Omental fat pad (tissue), 3 donors: ENCODE measurements at regions not wholly inside any gene's neighbourhood (a gene's known extent, or its start where the extent isn't known, plus 50 kb on each side); places are given as distances from the start of the nearest gene placed in this dataset.

Experiments used
- ATAC-seq: fragments of 150-250 bp; one replicate; pipeline ENCODE4 v1.9.1; 2016; ENCODE audit warnings: mild to moderate bottlenecking, moderate library complexity; ENCODE audit not compliant: low FRiP score
- DNase-seq: peaks from one replicate; pipeline ENCODE4 v3.0.0-alpha.2; 2019; ENCODE audit warnings: low spot score
- TF ChIP-seq, protein P1 (sequence below), 3 donors: fragments of 450-650 bp; IDR thresholded peaks; one replicate each; pipeline ENCODE4 v1.5.1; 2016 to 2017; ENCODE audit warnings: antibody characterized with exemption in 3 of 3, mild to moderate bottlenecking in 3 of 3, moderate library complexity in 2 of 3

GRCh38 chr20:53872561-53873229 is 197.7 kb downstream of the BCAS1 start:
- TF ChIP-seq, protein P1, sequence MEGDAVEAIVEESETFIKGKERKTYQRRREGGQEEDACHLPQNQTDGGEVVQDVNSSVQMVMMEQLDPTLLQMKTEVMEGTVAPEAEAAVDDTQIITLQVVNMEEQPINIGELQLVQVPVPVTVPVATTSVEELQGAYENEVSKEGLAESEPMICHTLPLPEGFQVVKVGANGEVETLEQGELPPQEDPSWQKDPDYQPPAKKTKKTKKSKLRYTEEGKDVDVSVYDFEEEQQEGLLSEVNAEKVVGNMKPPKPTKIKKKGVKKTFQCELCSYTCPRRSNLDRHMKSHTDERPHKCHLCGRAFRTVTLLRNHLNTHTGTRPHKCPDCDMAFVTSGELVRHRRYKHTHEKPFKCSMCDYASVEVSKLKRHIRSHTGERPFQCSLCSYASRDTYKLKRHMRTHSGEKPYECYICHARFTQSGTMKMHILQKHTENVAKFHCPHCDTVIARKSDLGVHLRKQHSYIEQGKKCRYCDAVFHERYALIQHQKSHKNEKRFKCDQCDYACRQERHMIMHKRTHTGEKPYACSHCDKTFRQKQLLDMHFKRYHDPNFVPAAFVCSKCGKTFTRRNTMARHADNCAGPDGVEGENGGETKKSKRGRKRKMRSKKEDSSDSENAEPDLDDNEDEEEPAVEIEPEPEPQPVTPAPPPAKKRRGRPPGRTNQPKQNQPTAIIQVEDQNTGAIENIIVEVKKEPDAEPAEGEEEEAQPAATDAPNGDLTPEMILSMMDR (IDR thresholded peaks at IDR 0.05) = no peak
- no peak for ATAC-seq

DNA sequence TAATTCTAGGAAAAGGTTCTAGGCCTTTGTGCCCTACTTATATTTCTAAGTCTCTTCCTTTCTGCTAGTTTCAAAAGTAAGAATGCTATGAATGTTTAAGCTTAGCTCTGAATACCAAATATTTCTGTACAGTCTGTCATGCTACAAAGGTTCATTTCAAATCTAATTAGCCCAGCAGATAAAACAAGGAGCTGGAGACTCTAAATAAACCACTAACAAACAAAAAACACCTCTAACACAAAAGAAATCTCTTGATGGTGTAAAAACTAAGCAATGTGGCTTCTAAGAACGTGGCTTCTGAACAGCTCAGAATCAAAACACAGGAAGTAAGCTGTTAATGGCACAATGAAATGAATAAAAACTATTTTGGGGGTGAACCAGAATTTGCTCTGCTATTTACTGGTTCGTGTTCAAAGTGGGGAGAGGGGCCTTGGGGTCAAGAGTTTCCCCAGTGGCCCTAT is 198.3 kb downstream of the BCAS1 start:
- TF ChIP-seq, protein P1 (IDR thresholded peaks at IDR 0.05) = no peak
- ATAC-seq (no peak), DNase-seq (no peak)

More at GRCh38 chr20:53872561-53873229, 197.7 kb downstream of the BCAS1 start:
- no peak for DNase-seq

DNA sequence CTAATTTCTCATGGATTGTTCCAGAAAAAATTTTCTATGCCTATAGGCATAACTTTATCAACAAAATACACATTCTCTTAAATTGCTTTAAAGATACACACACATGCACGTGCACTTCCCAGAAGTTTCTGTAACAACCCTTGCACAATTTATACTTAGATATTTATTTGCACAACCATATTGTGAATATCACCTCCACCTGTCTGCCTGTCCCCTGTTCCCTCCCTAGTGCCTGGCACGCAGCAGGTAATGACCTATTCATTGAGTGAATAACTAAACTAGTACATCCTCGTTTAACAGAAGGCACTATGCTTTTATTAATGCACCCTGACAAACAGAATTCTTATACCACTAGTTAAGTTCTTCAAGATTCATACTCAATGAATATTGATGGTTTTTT is 198.9 kb downstream of the BCAS1 start:
- DNase-seq = no peak
- ATAC-seq = no peak
- TF ChIP-seq, protein P1 (IDR thresholded peaks at IDR 0.05) = no peak

DNA sequence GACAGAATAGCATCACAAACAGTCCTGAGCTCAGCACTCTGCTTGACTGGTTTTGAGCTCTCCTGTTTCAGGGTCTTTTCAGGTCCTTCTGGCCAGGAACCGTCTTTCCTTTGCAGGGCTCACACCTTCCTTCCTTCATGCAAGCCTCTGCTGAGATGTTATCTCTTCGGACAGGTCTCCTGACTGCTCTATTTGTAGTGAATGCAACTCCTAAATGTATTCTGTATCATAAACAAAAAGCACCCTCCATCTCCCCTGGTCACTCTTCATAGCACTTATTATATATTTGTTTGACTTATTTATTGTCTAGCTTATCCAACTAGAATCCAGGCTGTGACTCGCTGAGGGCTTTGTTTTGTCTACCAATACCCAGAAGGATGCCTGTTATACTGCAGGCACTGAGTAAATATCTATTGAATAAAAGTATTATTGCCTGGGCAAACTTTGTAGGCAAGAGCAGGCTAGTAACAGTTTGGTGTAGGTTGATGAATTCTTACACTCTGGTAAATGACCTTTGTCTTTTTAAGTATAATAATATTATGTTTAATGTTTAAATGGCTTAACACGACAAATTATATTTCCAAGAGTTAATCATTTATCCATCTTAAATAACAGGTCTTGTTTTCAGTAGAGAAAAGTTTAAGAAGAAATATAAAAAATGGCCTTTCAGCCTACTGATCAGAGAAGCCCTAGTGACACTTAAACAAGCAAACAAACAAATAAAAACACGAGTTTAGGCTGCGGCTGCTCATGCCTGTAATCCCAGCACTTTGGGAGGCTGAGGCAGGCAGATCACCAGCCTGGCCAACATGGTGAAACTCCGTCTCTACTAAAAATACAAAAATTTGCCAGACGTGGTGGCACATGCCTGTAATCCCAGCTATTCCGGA is 199.7 kb downstream of the BCAS1 start:
- ATAC-seq (no peak), DNase-seq (no peak)
- TF ChIP-seq, protein P1 (IDR thresholded peaks at IDR 0.05) = no peak

GRCh38 chr20:53869466-53870258 is 200.7 kb downstream of the BCAS1 start:
- TF ChIP-seq, protein P1 (IDR thresholded peaks at IDR 0.05) = peak in 1 of 3 donors; percentile 81
- DNase-seq = no peak
- peak; percentile 89 for ATAC-seq

- TF ChIP-seq, protein P1 (IDR thresholded peaks at IDR 0.05) = no peak
- no peak for DNase-seq
- ATAC-seq = no peak
Observed at GRCh38 chr20:53867741-53868351, 202.5 kb downstream of the BCAS1 start.
